HUES64 (cell line): ENCODE measurements at regions not wholly inside any gene's neighbourhood (a gene's known extent, or its start where the extent isn't known, plus 50 kb on each side); places are given as distances from the start of the nearest gene placed in this dataset.

Source experiments
- H3K27ac ChIP-seq: 2 replicates; pipeline ENCODE4 v1.7.0; 2013; ENCODE audit warnings: low read depth, low read length, inconsistent platforms
- H3K27me3 ChIP-seq: 2 replicates; pipeline ENCODE4 v1.6.1; 2013; ENCODE audit warnings: mild to moderate bottlenecking, low read length; ENCODE audit not compliant: insufficient read depth
- H3K36me3 ChIP-seq: 2 replicates; pipeline ENCODE4 v1.6.1; 2013; ENCODE audit warnings: mild to moderate bottlenecking, low read length; ENCODE audit not compliant: insufficient read depth
- H3K4me1 ChIP-seq: 2 replicates; pipeline ENCODE4 v1.6.1; 2013; ENCODE audit warnings: mild to moderate bottlenecking, low read length, moderate library complexity; ENCODE audit not compliant: insufficient read depth
- H3K4me3 ChIP-seq: 2 replicates; pipeline ENCODE4 v1.5.1; 2013; ENCODE audit warnings: mild to moderate bottlenecking, low read length, moderate library complexity
- H3K9ac ChIP-seq: 2 replicates; pipeline ENCODE4 v1.6.1; 2013; ENCODE audit warnings: mild to moderate bottlenecking, low read depth, low read length
- H3K9me3 ChIP-seq: 2 replicates; pipeline ENCODE4 v1.6.1; 2013; ENCODE audit warnings: low read depth, low read length; ENCODE audit not compliant: insufficient read depth
- WGBS: fragments of 150-250, 120-280 bp; methylation state at CpG from one replicate; pipeline ENCODE4 v1.1.7; 2013; ENCODE audit warnings: missing lambda C conversion rate; 5-methylcytosine and 5-hydroxymethylcytosine counted together

- 81% methylated on average over 10 of the region's 10 CpGs for WGBS
- Histone ChIP-seq H3K27me3 (peaks cover 92% of the 10 kb centered on the region), H3K27ac (no peak overlapping the region)
These were observed 183.7 kb downstream of the RGS3 start for GRCh38 chr9:113646946-113647914.

GRCh38 chr9:113648048-113648447 lies 184.5 kb downstream of the RGS3 start:
- no peak overlapping the region for H3K9ac ChIP-seq
- H3K27ac ChIP-seq, result no peak overlapping the region
- no peaks in the 10 kb centered on the region for H3K36me3 ChIP-seq
- peaks cover 9% of the 10 kb centered on the region for H3K4me1 ChIP-seq
- H3K9me3 ChIP-seq, result no peaks in the 10 kb centered on the region
- peaks cover 87% of the 10 kb centered on the region for H3K27me3 ChIP-seq
- 86% methylated on average over 2 of the region's 2 CpGs for WGBS
- H3K4me3 ChIP-seq, result no peak overlapping the region

More at GRCh38 chr9:113646946-113647914, 183.7 kb downstream of the RGS3 start:
- Histone ChIP-seq H3K4me3 (no peak overlapping the region), H3K36me3 (no peaks in the 10 kb centered on the region), H3K9ac (no peak overlapping the region), H3K9me3 (no peaks in the 10 kb centered on the region), H3K4me1 (peaks cover 9% of the 10 kb centered on the region)

- 92% methylated on average over 5 of the region's 7 CpGs for WGBS
- no peaks in the 10 kb centered on the region for H3K9me3 ChIP-seq
- H3K9ac ChIP-seq, result no peak overlapping the region
- peaks cover 9% of the 10 kb centered on the region for H3K4me1 ChIP-seq
- H3K36me3 ChIP-seq, result no peaks in the 10 kb centered on the region
- no peak overlapping the region for H3K4me3 ChIP-seq
- H3K27ac ChIP-seq, result no peak overlapping the region
- H3K27me3 ChIP-seq, result peaks cover 82% of the 10 kb centered on the region
These were observed 185.1 kb downstream of the RGS3 start for GRCh38 chr9:113648586-113648985.

- H3K9me3 ChIP-seq, result no peaks in the 10 kb centered on the region
- no peaks in the 10 kb centered on the region for H3K36me3 ChIP-seq
- H3K9ac ChIP-seq, result no peak overlapping the region
- H3K4me3 ChIP-seq, result no peak overlapping the region
- 82% methylated on average over 11 of the region's 11 CpGs for WGBS
- H3K27ac ChIP-seq, result no peak overlapping the region
- H3K27me3 ChIP-seq, result peaks cover 77% of the 10 kb centered on the region
- H3K4me1 ChIP-seq, result peaks cover 9% of the 10 kb centered on the region
These were observed 185.5 kb downstream of the RGS3 start for GRCh38 chr9:113649054-113649453.

- Histone ChIP-seq H3K27ac (no peak overlapping the region), H3K4me1 (peaks cover 9% of the 10 kb centered on the region), H3K4me3 (no peak overlapping the region), H3K36me3 (no peaks in the 10 kb centered on the region), H3K9me3 (no peaks in the 10 kb centered on the region), H3K27me3 (peaks cover 69% of the 10 kb centered on the region), H3K9ac (no peak overlapping the region)
- 88% methylated on average over 2 of the region's 2 CpGs for WGBS
These were observed 186.3 kb downstream of the RGS3 start for GRCh38 chr9:113649855-113650206.

- H3K4me1 ChIP-seq, result peaks cover 13% of the 10 kb centered on the region
- no peak overlapping the region for H3K9ac ChIP-seq
- 72% methylated on average over 16 of the region's 16 CpGs for WGBS
These were observed 186.9 kb downstream of the RGS3 start for GRCh38 chr9:113650207-113651131.

GRCh38 chr9:113651896-113652295 lies 188.4 kb downstream of the RGS3 start:
- 93% methylated on average over 3 of the region's 3 CpGs for WGBS
- no peak overlapping the region for H3K4me3 ChIP-seq
- peaks cover 13% of the 10 kb centered on the region for H3K4me1 ChIP-seq
- no peaks in the 10 kb centered on the region for H3K9me3 ChIP-seq
- no peaks in the 10 kb centered on the region for H3K36me3 ChIP-seq
- H3K9ac ChIP-seq, result no peak overlapping the region
- peaks cover 48% of the 10 kb centered on the region for H3K27me3 ChIP-seq
- no peak overlapping the region for H3K27ac ChIP-seq

More at GRCh38 chr9:113650207-113651131, 186.9 kb downstream of the RGS3 start:
- H3K9me3 ChIP-seq, result no peaks in the 10 kb centered on the region
- H3K27ac ChIP-seq, result no peak overlapping the region
- no peak overlapping the region for H3K4me3 ChIP-seq
- no peaks in the 10 kb centered on the region for H3K36me3 ChIP-seq
- peaks cover 63% of the 10 kb centered on the region for H3K27me3 ChIP-seq

GRCh38 chr9:113652355-113653152 lies 189.0 kb downstream of the RGS3 start:
- H3K27ac ChIP-seq, result no peak overlapping the region
- 92% methylated on average over 6 of the region's 6 CpGs for WGBS
- H3K4me3 ChIP-seq, result no peak overlapping the region
- H3K9me3 ChIP-seq, result no peaks in the 10 kb centered on the region
- H3K9ac ChIP-seq, result no peak overlapping the region
- H3K4me1 ChIP-seq, result peaks cover 13% of the 10 kb centered on the region
- peaks cover 42% of the 10 kb centered on the region for H3K27me3 ChIP-seq
- H3K36me3 ChIP-seq, result no peaks in the 10 kb centered on the region

GRCh38 chr9:113653746-113654604 lies 190.4 kb downstream of the RGS3 start:
- H3K27ac ChIP-seq, result no peak overlapping the region
- no peaks in the 10 kb centered on the region for H3K36me3 ChIP-seq
- no peak overlapping the region for H3K9ac ChIP-seq
- peaks cover 28% of the 10 kb centered on the region for H3K27me3 ChIP-seq
- no peak overlapping the region for H3K4me3 ChIP-seq
- H3K9me3 ChIP-seq, result no peaks in the 10 kb centered on the region
- WGBS, result 83% methylated on average over 11 of the region's 11 CpGs
- H3K4me1 ChIP-seq, result peaks cover 13% of the 10 kb centered on the region
